GM21619 (cell line): ENCODE measurements at regions not wholly inside any gene's neighbourhood (a gene's known extent, or its start where the extent isn't known, plus 50 kb on each side); places are given as distances from the start of the nearest gene placed in this dataset.
"Not testable (repeated sequence)": the region's sequence is repeated elsewhere in the genome, so short reads cannot be mapped to it uniquely, and the experiment has no call there.

ENCODE experiments used
- ATAC-seq: cut with Tn5 transposase; IDR thresholded peaks from one replicate; pipeline ENCODE4 v1.9.1; 2021; ENCODE audit not compliant: unreplicated experiment

GRCh38 chr22:25348996-25349395, 129.6 kb downstream of the CRYBB2 start:
- ATAC-seq, result not testable (repeated sequence)

GRCh38 chr22:25350551-25350971, 131.1 kb downstream of the CRYBB2 start:
- ATAC-seq, result no peak

- ATAC-seq, result no peak
Measured at GRCh38 chr22:25351631-25352293, 132.3 kb downstream of the CRYBB2 start.

- ATAC-seq, result no peak
Measured at GRCh38 chr22:25352294-25352680, 132.8 kb downstream of the CRYBB2 start.

GRCh38 chr22:25353516-25354445, 134.3 kb downstream of the CRYBB2 start:
- ATAC-seq, result no peak

- no peak for ATAC-seq
Measured at GRCh38 chr22:25354456-25354855, 135.0 kb downstream of the CRYBB2 start.

GRCh38 chr22:25357132-25357455, 137.7 kb downstream of the CRYBB2 start:
- no peak for ATAC-seq

- no peak for ATAC-seq
Measured at GRCh38 chr22:25357606-25358420, 138.4 kb downstream of the CRYBB2 start.

GRCh38 chr22:25358421-25359170, 139.2 kb downstream of the CRYBB2 start:
- no peak for ATAC-seq

- no peak for ATAC-seq
Measured at GRCh38 chr22:25359601-25360261, 140.3 kb downstream of the CRYBB2 start.

GRCh38 chr22:25360411-25360810, 141.0 kb downstream of the CRYBB2 start:
- ATAC-seq, result no peak

GRCh38 chr22:25360891-25361645, 141.6 kb downstream of the CRYBB2 start:
- ATAC-seq, result no peak

- ATAC-seq, result no peak
Measured at GRCh38 chr22:25361899-25362214, 142.4 kb downstream of the CRYBB2 start.

- no peak for ATAC-seq
Measured at GRCh38 chr22:25362215-25362882, 142.9 kb downstream of the CRYBB2 start.

- no peak for ATAC-seq
Measured at GRCh38 chr22:25362883-25363240, 143.4 kb downstream of the CRYBB2 start.

GRCh38 chr22:25363474-25363873, 144.0 kb downstream of the CRYBB2 start:
- ATAC-seq, result no peak

GRCh38 chr22:25364281-25364680, 144.8 kb downstream of the CRYBB2 start:
- no peak for ATAC-seq

GRCh38 chr22:25364736-25365241, 145.3 kb downstream of the CRYBB2 start:
- ATAC-seq, result no peak
